Ovary (tissue), 7 donors: ENCODE measurements at regions not wholly inside any gene's neighbourhood (a gene's known extent, or its start where the extent isn't known, plus 50 kb on each side); places are given as distances from the start of the nearest gene placed in this dataset.

Source experiments
- DNase-seq, 5 donors: peaks; one replicate each; pipeline ENCODE4 v3.0.0-alpha.2; 2019 to 2020
- H3K27ac ChIP-seq, 2 donors: fragments of 200-600 bp; one replicate each; pipeline versions ENCODE4 v1.5.1 to v1.8.0; 2019 to 2022
- H3K27me3 ChIP-seq: fragments of 200-600 bp; one replicate; pipeline ENCODE4 v1.8.0; 2022
- H3K36me3 ChIP-seq: fragments of 200-600 bp; sonication (generic); one replicate; pipeline ENCODE4 v1.5.1; 2019
- H3K4me1 ChIP-seq: one replicate; pipeline ENCODE4 v1.8.1; 2013; ENCODE audit warnings: mild to moderate bottlenecking, moderate library complexity; ENCODE audit not compliant: insufficient read depth
- H3K4me3 ChIP-seq: fragments of 200-600 bp; sonication (generic); one replicate; pipeline ENCODE4 v1.5.1; 2017
- H3K9me3 ChIP-seq, 2 donors: fragments of 200-600 bp in 1 of 2; sonication (generic) in 1 of 2; one replicate each; pipeline versions ENCODE4 v1.5.1 to v1.8.1; 2013 to 2019; ENCODE audit warnings: mild to moderate bottlenecking in 1 of 2, moderate library complexity in 1 of 2
- CTCF ChIP-seq, 3 donors: fragments of 450-650 bp in 2 of 3; fragments of 200-600 bp in 1 of 3; IDR thresholded peaks; one replicate each; pipeline versions ENCODE4 v1.5.1 to v1.8.0; 2016 to 2022; ENCODE audit warnings: antibody characterized with exemption in 3 of 3, mild to moderate bottlenecking in 1 of 3
- EP300 ChIP-seq: sonication (generic); formaldehyde crosslinking; IDR thresholded peaks from one replicate; pipeline ENCODE4 v1.6.1; 2017; ENCODE audit warnings: antibody characterized with exemption
- POLR2A ChIP-seq: fragments of 450-650 bp; IDR thresholded peaks from one replicate; pipeline ENCODE4 v1.6.1; 2017; ENCODE audit warnings: antibody characterized with exemption, mild to moderate bottlenecking, moderate library complexity
- WGBS, 3 donors: extraction: QIAGEN DNeasy Blood & Tissue Kit in 1 of 3; methylation state at CpG; one replicate each; pipeline versions ENCODE4 v1.1.5 to v1.1.7; 2013 to 2017; 5-methylcytosine and 5-hydroxymethylcytosine counted together
- intact Hi-C, 4 donors: fragments of 100-400 bp; cut with DNase I; formaldehyde crosslinking; loops; one replicate each; pipeline versions ENCODE4 v1.11.0 to v1.15.1; 2022 to 2023
- donor health status: DM: no; HTN: no; CAD: no; lungs with moderate emphysema.
- donor health status: DM: no; HTN: no; CAD: no.
- donor health status: Bipolar disorder and iron deficiency.
- donor health status: DM: no; HTN: no; CAD: no.
- donor health status: DM: yes; HTN: yes; CAD: no.

GRCh38 chr9:126032135-126032534 lies 285.0 kb downstream of the PBX3 start:
- H3K27ac ChIP-seq = no peak overlapping the region
- DNase-seq = no peak
- H3K4me3 ChIP-seq = no peak overlapping the region
- no peaks in the 10 kb centered on the region for H3K9me3 ChIP-seq
- TF ChIP-seq POLR2A = no peak
- H3K27me3 ChIP-seq = no peaks in the 10 kb centered on the region
- intact Hi-C loops = no loop called here
- H3K36me3 ChIP-seq = no peaks in the 10 kb centered on the region
- 85 to 91% (median 90%) methylated on average over 8 of the region's 8 CpGs for WGBS, 3 donors
- no peaks in the 10 kb centered on the region for H3K4me1 ChIP-seq

- no peak for DNase-seq
- 70 to 88% (median 86%) methylated on average over 6 of the region's 6 CpGs for WGBS, 3 donors
Observed at GRCh38 chr9:126033318-126033717, 286.1 kb downstream of the PBX3 start.

GRCh38 chr9:126033956-126034355 lies 286.8 kb downstream of the PBX3 start:
- 76 to 88% (median 79%) methylated on average over 4 of the region's 4 CpGs for WGBS, 3 donors
- intact Hi-C loops = no loop called here
- TF ChIP-seq POLR2A (no peak), EP300 (no peak)
- no peak overlapping the region for H3K4me3 ChIP-seq
- no peak overlapping the region for H3K27ac ChIP-seq
- no peak for DNase-seq
- H3K27me3 ChIP-seq = no peaks in the 10 kb centered on the region
- H3K9me3 ChIP-seq = no peaks in the 10 kb centered on the region
- no peaks in the 10 kb centered on the region for H3K36me3 ChIP-seq
- no peaks in the 10 kb centered on the region for H3K4me1 ChIP-seq

More at GRCh38 chr9:126033318-126033717, 286.1 kb downstream of the PBX3 start:
- Histone ChIP-seq H3K36me3 (no peaks in the 10 kb centered on the region), H3K9me3 (no peaks in the 10 kb centered on the region), H3K27ac (no peak overlapping the region), H3K4me3 (no peak overlapping the region), H3K27me3 (no peaks in the 10 kb centered on the region), H3K4me1 (no peaks in the 10 kb centered on the region)
- intact Hi-C loops = no loop called here
- TF ChIP-seq EP300 = no peak
- no peak for TF ChIP-seq CTCF (IDR thresholded peaks at IDR 0.05)
- TF ChIP-seq POLR2A = no peak

- H3K4me3 ChIP-seq = no peak overlapping the region
- no peak for DNase-seq
- no peak overlapping the region for H3K27ac ChIP-seq
- no peaks in the 10 kb centered on the region for H3K9me3 ChIP-seq
- H3K36me3 ChIP-seq = no peaks in the 10 kb centered on the region
- intact Hi-C loops = no loop called here
- no peaks in the 10 kb centered on the region for H3K27me3 ChIP-seq
- WGBS, 3 donors = 10 to 14% (median 10%) methylated on average over 19 of the region's 19 CpGs
- no peak for TF ChIP-seq POLR2A
- no peak for TF ChIP-seq EP300
- no peak for TF ChIP-seq CTCF (IDR thresholded peaks at IDR 0.05)
- no peaks in the 10 kb centered on the region for H3K4me1 ChIP-seq
Observed at GRCh38 chr9:126036881-126037291, 289.7 kb downstream of the PBX3 start.

GRCh38 chr9:126038790-126039189 lies 287.8 kb upstream of the MVB12B start:
- Histone ChIP-seq H3K4me1 (no peaks in the 10 kb centered on the region), H3K27me3 (no peaks in the 10 kb centered on the region), H3K27ac (no peak overlapping the region), H3K9me3 (no peaks in the 10 kb centered on the region), H3K4me3 (no peak overlapping the region), H3K36me3 (no peaks in the 10 kb centered on the region)
- TF ChIP-seq EP300 = no peak
- no peak for TF ChIP-seq POLR2A
- TF ChIP-seq CTCF (IDR thresholded peaks at IDR 0.05) = no peak
- WGBS, 3 donors = 89 to 92% (median 89%) methylated on average over 6 of the region's 6 CpGs
- no peak for DNase-seq
- intact Hi-C loops = no loop called here
